T-helper 2 cell treated with Interferon-gamma antibody and Interleukin-4, amounts not matched to agents 5 μg/mL and 100 μg/mL, for 36 hours (primary cell): ENCODE measurements at regions not wholly inside any gene's neighbourhood (a gene's known extent, or its start where the extent isn't known, plus 50 kb on each side); places are given as distances from the start of the nearest gene placed in this dataset.

Source experiments
- DNase-seq: peaks from one replicate; pipeline ENCODE4 v3.0.0; 2021; ENCODE audit warnings: low spot score
- H3K27ac Mint-ChIP-seq: one replicate; pipeline ENCODE4 v1.8.0; 2021; ENCODE audit warnings: mild to moderate bottlenecking, mixed read lengths
- H3K27me3 Mint-ChIP-seq: one replicate; pipeline ENCODE4 v1.8.0; 2021; ENCODE audit warnings: low read depth, mixed read lengths
- H3K36me3 Mint-ChIP-seq: one replicate; pipeline ENCODE4 v1.8.0; 2021; ENCODE audit warnings: low read depth, mixed read lengths
- H3K4me1 Mint-ChIP-seq: one replicate; pipeline ENCODE4 v1.8.0; 2021; ENCODE audit warnings: low read depth, mixed read lengths
- H3K4me3 Mint-ChIP-seq: one replicate; pipeline ENCODE4 v1.8.0; 2022; ENCODE audit warnings: mild to moderate bottlenecking, moderate library complexity, mixed read lengths
- H3K9me3 Mint-ChIP-seq: one replicate; pipeline ENCODE4 v1.8.0; 2021; ENCODE audit warnings: mixed read lengths

GRCh38 chr4:124230268-124230667 lies 482.3 kb downstream of the ANKRD50 start:
- Mint-ChIP-seq H3K27ac (no peak overlapping the region), H3K36me3 (no peaks in the 10 kb centered on the region), H3K4me3 (no peak overlapping the region), H3K4me1 (no peaks in the 10 kb centered on the region), H3K9me3 (no peaks in the 10 kb centered on the region), H3K27me3 (no peaks in the 10 kb centered on the region)
- DNase-seq: no peak

GRCh38 chr4:124234771-124235170 lies 477.8 kb downstream of the ANKRD50 start:
- Mint-ChIP-seq H3K4me1 (no peaks in the 10 kb centered on the region), H3K27ac (no peak overlapping the region), H3K36me3 (no peaks in the 10 kb centered on the region), H3K9me3 (no peaks in the 10 kb centered on the region), H3K4me3 (no peak overlapping the region), H3K27me3 (no peaks in the 10 kb centered on the region)
- no peak for DNase-seq

- no peak for DNase-seq
- Mint-ChIP-seq H3K36me3 (no peaks in the 10 kb centered on the region), H3K27me3 (no peaks in the 10 kb centered on the region), H3K4me3 (no peak overlapping the region), H3K4me1 (no peaks in the 10 kb centered on the region), H3K9me3 (peaks cover 4% of the 10 kb centered on the region), H3K27ac (no peak overlapping the region)
These were observed 468.7 kb downstream of the ANKRD50 start for GRCh38 chr4:124243671-124244366.

- Mint-ChIP-seq H3K4me1 (no peaks in the 10 kb centered on the region), H3K27me3 (peaks cover 2% of the 10 kb centered on the region), H3K4me3 (no peak overlapping the region), H3K27ac (no peak overlapping the region), H3K9me3 (no peaks in the 10 kb centered on the region), H3K36me3 (no peaks in the 10 kb centered on the region)
- no peak for DNase-seq
These were observed 459.5 kb downstream of the ANKRD50 start for GRCh38 chr4:124253080-124253479.

GRCh38 chr4:124262211-124263179 lies 450.0 kb downstream of the ANKRD50 start:
- no peaks in the 10 kb centered on the region for H3K27me3 Mint-ChIP-seq
- no peaks in the 10 kb centered on the region for H3K9me3 Mint-ChIP-seq
- H3K4me3 Mint-ChIP-seq: no peak overlapping the region
- DNase-seq: peak; percentile 12
- H3K27ac Mint-ChIP-seq: no peak overlapping the region
- H3K36me3 Mint-ChIP-seq: no peaks in the 10 kb centered on the region
- no peaks in the 10 kb centered on the region for H3K4me1 Mint-ChIP-seq

- DNase-seq: no peak
- Mint-ChIP-seq H3K36me3 (no peaks in the 10 kb centered on the region), H3K27me3 (no peaks in the 10 kb centered on the region), H3K4me3 (no peak overlapping the region), H3K4me1 (no peaks in the 10 kb centered on the region), H3K9me3 (no peaks in the 10 kb centered on the region), H3K27ac (no peak overlapping the region)
These were observed 446.8 kb downstream of the ANKRD50 start for GRCh38 chr4:124265701-124266100.

GRCh38 chr4:124266721-124267120 lies 445.8 kb downstream of the ANKRD50 start:
- DNase-seq: no peak
- Mint-ChIP-seq H3K4me3 (no peak overlapping the region), H3K4me1 (no peaks in the 10 kb centered on the region), H3K27ac (no peak overlapping the region), H3K27me3 (no peaks in the 10 kb centered on the region), H3K9me3 (no peaks in the 10 kb centered on the region), H3K36me3 (no peaks in the 10 kb centered on the region)

GRCh38 chr4:124276461-124276860 lies 436.1 kb downstream of the ANKRD50 start:
- Mint-ChIP-seq H3K36me3 (no peaks in the 10 kb centered on the region), H3K4me3 (no peak overlapping the region), H3K27me3 (no peaks in the 10 kb centered on the region), H3K9me3 (no peaks in the 10 kb centered on the region), H3K27ac (no peak overlapping the region), H3K4me1 (no peaks in the 10 kb centered on the region)
- no peak for DNase-seq

- no peaks in the 10 kb centered on the region for H3K9me3 Mint-ChIP-seq
- no peaks in the 10 kb centered on the region for H3K36me3 Mint-ChIP-seq
- H3K27ac Mint-ChIP-seq: no peak overlapping the region
- no peak overlapping the region for H3K4me3 Mint-ChIP-seq
- H3K4me1 Mint-ChIP-seq: no peaks in the 10 kb centered on the region
- no peak for DNase-seq
- H3K27me3 Mint-ChIP-seq: no peaks in the 10 kb centered on the region
These were observed 434.8 kb downstream of the ANKRD50 start for GRCh38 chr4:124277691-124278090.

- no peak for DNase-seq
- H3K4me3 Mint-ChIP-seq: no peak overlapping the region
- no peaks in the 10 kb centered on the region for H3K27me3 Mint-ChIP-seq
- H3K9me3 Mint-ChIP-seq: no peaks in the 10 kb centered on the region
- H3K4me1 Mint-ChIP-seq: no peaks in the 10 kb centered on the region
- H3K36me3 Mint-ChIP-seq: no peaks in the 10 kb centered on the region
- no peak overlapping the region for H3K27ac Mint-ChIP-seq
These were observed 434.1 kb downstream of the ANKRD50 start for GRCh38 chr4:124278477-124278876.

GRCh38 chr4:124279741-124280140 lies 432.8 kb downstream of the ANKRD50 start:
- Mint-ChIP-seq H3K9me3 (no peaks in the 10 kb centered on the region), H3K27ac (no peak overlapping the region), H3K27me3 (no peaks in the 10 kb centered on the region), H3K4me3 (no peak overlapping the region), H3K36me3 (no peaks in the 10 kb centered on the region), H3K4me1 (no peaks in the 10 kb centered on the region)
- no peak for DNase-seq

GRCh38 chr4:124282301-124282898 lies 430.1 kb downstream of the ANKRD50 start:
- Mint-ChIP-seq H3K36me3 (no peaks in the 10 kb centered on the region), H3K4me1 (no peaks in the 10 kb centered on the region), H3K4me3 (no peak overlapping the region), H3K9me3 (no peaks in the 10 kb centered on the region), H3K27me3 (no peaks in the 10 kb centered on the region), H3K27ac (no peak overlapping the region)
- no peak for DNase-seq

- Mint-ChIP-seq H3K27me3 (no peaks in the 10 kb centered on the region), H3K9me3 (no peaks in the 10 kb centered on the region), H3K4me3 (no peak overlapping the region), H3K36me3 (no peaks in the 10 kb centered on the region), H3K27ac (no peak overlapping the region), H3K4me1 (no peaks in the 10 kb centered on the region)
- no peak for DNase-seq
These were observed 423.6 kb downstream of the ANKRD50 start for GRCh38 chr4:124288706-124289486.
